OCI-LY3 (cell line): ENCODE measurements at regions not wholly inside any gene's neighbourhood (a gene's known extent, or its start where the extent isn't known, plus 50 kb on each side); places are given as distances from the start of the nearest gene placed in this dataset.

Experiments
- EZH2phosphoT487 ChIP-seq: fragments of 200-600 bp; shearing (Covaris generic); IDR thresholded peaks from 2 replicates; pipeline ENCODE4 v1.6.1; 2018; ENCODE audit warnings: antibody characterized with exemption, mixed run types, low read depth
- TF ChIP-seq, protein P1 (sequence below): fragments of 200-600, 300-600 bp; sonication (generic); IDR thresholded peaks from 2 replicates; pipeline ENCODE4 v1.5.1; 2014; ENCODE audit warnings: antibody characterized with exemption, low read length, low read depth

DNA sequence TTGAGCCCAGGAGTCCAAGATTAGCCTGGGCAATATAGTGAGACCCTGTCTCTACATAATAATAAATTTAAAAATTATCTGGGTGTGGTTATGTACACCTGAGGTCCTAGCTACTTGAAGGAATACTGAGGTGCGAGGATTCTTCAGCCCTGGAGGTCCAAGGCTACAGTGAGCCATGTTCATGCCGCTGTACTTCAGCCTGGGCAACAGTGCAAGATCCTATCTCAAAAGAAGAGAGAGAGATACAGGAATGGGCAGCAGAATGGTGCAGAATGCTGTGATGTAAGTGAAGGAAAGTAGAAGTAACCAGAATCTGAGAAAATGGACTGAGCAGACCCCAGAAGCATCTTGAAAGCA lies 62.7 kb upstream of the EXOC4 start:
- TF ChIP-seq, protein P1, sequence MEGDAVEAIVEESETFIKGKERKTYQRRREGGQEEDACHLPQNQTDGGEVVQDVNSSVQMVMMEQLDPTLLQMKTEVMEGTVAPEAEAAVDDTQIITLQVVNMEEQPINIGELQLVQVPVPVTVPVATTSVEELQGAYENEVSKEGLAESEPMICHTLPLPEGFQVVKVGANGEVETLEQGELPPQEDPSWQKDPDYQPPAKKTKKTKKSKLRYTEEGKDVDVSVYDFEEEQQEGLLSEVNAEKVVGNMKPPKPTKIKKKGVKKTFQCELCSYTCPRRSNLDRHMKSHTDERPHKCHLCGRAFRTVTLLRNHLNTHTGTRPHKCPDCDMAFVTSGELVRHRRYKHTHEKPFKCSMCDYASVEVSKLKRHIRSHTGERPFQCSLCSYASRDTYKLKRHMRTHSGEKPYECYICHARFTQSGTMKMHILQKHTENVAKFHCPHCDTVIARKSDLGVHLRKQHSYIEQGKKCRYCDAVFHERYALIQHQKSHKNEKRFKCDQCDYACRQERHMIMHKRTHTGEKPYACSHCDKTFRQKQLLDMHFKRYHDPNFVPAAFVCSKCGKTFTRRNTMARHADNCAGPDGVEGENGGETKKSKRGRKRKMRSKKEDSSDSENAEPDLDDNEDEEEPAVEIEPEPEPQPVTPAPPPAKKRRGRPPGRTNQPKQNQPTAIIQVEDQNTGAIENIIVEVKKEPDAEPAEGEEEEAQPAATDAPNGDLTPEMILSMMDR, result no peak
- TF ChIP-seq EZH2phosphoT487, result no peak
